Thyroid gland (tissue), 4 donors: ENCODE measurements at regions not wholly inside any gene's neighbourhood (a gene's known extent, or its start where the extent isn't known, plus 50 kb on each side); places are given as distances from the start of the nearest gene placed in this dataset.

ENCODE experiments used
- DNase-seq, 2 donors: peaks; one replicate each; pipeline ENCODE4 v3.0.0-alpha.2; 2019
- H3K27ac ChIP-seq, 3 donors: fragments of 200-600 bp; sonication (generic); 1 replicate in 2 of 3; 2 replicates in 1 of 3; pipeline ENCODE4 v1.5.1; 2016 to 2019; ENCODE audit warnings: mild to moderate bottlenecking in 1 of 3, moderate library complexity in 1 of 3
- H3K27me3 ChIP-seq: fragments of 200-600 bp; sonication (generic); one replicate; pipeline ENCODE4 v1.5.1; 2019
- H3K36me3 ChIP-seq, 2 donors: fragments of 200-600 bp; sonication (generic); one replicate each; pipeline ENCODE4 v1.5.1; 2016 to 2019
- H3K4me1 ChIP-seq, 2 donors: fragments of 200-600 bp; sonication (generic); one replicate each; pipeline ENCODE4 v1.5.1; 2017 to 2019
- H3K4me3 ChIP-seq, 3 donors: fragments of 200-600 bp; sonication (generic); replicated peaks in 1 of 3; 1 replicate in 2 of 3; 2 replicates in 1 of 3; pipeline ENCODE4 v1.5.1; 2016; ENCODE audit warnings: mild to moderate bottlenecking in 1 of 3
- H3K9me3 ChIP-seq: fragments of 200-600 bp; sonication (generic); one replicate; pipeline ENCODE4 v1.5.1; 2017
- POLR2A ChIP-seq, 2 donors: fragments of 450-650 bp; IDR thresholded peaks; one replicate each; pipeline ENCODE4 v1.6.1; 2017; ENCODE audit warnings: antibody characterized with exemption in 2 of 2, mild to moderate bottlenecking in 2 of 2, moderate library complexity in 1 of 2
- WGBS, 2 donors: methylation state at CpG; one replicate each; pipeline ENCODE4 v1.1.5; 2017; 5-methylcytosine and 5-hydroxymethylcytosine counted together
- intact Hi-C: fragments of 100-400 bp; cut with DNase I; formaldehyde crosslinking; loops from one replicate; pipeline ENCODE4 v1.15.1; 2023
- TF ChIP-seq, protein P1 (sequence below), 6 experiments: fragments of 200-600 bp in 3 of 6; fragments of 450-650 bp in 3 of 6; sonication (generic) in 3 of 6; IDR thresholded peaks; one replicate each; pipeline ENCODE4 v1.5.1; 2016 to 2019; ENCODE audit warnings: antibody characterized with exemption in 6 of 6, mild to moderate bottlenecking in 2 of 6, inconsistent platforms in 1 of 6, moderate library complexity in 1 of 6

DNA sequence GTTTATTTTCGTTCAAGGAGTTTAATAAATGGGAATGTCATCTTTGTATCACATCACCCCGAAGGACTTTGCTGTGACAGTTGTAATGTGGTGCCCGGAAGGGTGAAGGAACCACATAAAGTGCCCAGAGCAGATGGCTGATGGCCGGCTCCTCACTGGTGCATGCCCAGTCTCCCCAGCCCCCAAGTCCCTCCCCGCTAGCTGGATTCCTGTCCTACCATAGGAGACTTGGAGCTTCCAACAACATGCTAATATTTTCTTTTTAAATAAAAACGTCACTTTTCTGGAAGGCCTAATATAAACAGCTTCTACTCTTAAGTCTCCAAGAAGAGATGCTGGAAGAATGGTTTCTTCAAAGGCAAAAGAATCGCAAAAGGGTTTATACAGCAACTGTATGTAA lies 273.9 kb upstream of the LRTM1 start:
- WGBS, 2 donors: 77 to 85% methylated on average over 7 of the region's 7 CpGs
- no peaks in the 10 kb centered on the region for H3K36me3 ChIP-seq
- no peak for TF ChIP-seq POLR2A (IDR thresholded peaks at IDR 0.05)
- TF ChIP-seq, protein P1, sequence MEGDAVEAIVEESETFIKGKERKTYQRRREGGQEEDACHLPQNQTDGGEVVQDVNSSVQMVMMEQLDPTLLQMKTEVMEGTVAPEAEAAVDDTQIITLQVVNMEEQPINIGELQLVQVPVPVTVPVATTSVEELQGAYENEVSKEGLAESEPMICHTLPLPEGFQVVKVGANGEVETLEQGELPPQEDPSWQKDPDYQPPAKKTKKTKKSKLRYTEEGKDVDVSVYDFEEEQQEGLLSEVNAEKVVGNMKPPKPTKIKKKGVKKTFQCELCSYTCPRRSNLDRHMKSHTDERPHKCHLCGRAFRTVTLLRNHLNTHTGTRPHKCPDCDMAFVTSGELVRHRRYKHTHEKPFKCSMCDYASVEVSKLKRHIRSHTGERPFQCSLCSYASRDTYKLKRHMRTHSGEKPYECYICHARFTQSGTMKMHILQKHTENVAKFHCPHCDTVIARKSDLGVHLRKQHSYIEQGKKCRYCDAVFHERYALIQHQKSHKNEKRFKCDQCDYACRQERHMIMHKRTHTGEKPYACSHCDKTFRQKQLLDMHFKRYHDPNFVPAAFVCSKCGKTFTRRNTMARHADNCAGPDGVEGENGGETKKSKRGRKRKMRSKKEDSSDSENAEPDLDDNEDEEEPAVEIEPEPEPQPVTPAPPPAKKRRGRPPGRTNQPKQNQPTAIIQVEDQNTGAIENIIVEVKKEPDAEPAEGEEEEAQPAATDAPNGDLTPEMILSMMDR (IDR thresholded peaks at IDR 0.05): no peak
- H3K4me1 ChIP-seq: no peaks in the 10 kb centered on the region
- intact Hi-C loops: no loop called here
- no peaks in the 10 kb centered on the region for H3K9me3 ChIP-seq
- H3K27me3 ChIP-seq: no peaks in the 10 kb centered on the region
- DNase-seq: no peak
- H3K4me3 ChIP-seq: no peak overlapping the region
- no peak overlapping the region for H3K27ac ChIP-seq

DNA sequence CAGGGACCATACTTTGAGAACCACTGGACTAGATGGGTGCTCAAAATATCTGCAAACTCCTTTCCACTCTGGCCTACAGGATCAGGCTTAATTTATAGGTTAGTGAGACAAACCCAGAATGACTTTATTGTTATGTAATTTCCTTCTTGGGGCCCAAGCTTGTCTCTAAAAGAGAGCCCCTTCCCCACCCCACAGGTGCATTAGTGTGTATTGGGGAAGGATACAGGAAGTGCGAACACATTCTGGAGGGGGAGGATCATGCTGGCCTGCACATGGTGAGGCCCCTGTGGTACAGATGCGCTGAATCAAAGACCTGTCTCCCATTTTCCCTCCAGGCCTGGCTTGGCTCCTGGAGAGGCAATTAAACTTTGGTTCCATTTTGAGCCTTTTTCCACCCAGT lies 273.0 kb upstream of the LRTM1 start:
- Histone ChIP-seq H3K27me3 (no peaks in the 10 kb centered on the region), H3K4me3 (no peak overlapping the region), H3K27ac (no peak overlapping the region), H3K4me1 (no peaks in the 10 kb centered on the region), H3K36me3 (no peaks in the 10 kb centered on the region), H3K9me3 (no peaks in the 10 kb centered on the region)
- DNase-seq: no peak
- intact Hi-C loops: no loop called here
- whole genome bisulfite sequencing, 2 donors: 68 to 95% methylated on average over 2 of the region's 2 CpGs
- TF ChIP-seq POLR2A (IDR thresholded peaks at IDR 0.05): no peak
- TF ChIP-seq, protein P1 (IDR thresholded peaks at IDR 0.05): no peak

- no peak for TF ChIP-seq POLR2A (IDR thresholded peaks at IDR 0.05)
- TF ChIP-seq, protein P1 (IDR thresholded peaks at IDR 0.05): no peak
- Histone ChIP-seq H3K4me3 (no peak overlapping the region), H3K27me3 (no peaks in the 10 kb centered on the region), H3K36me3 (no peaks in the 10 kb centered on the region), H3K27ac (no peak overlapping the region), H3K4me1 (no peaks in the 10 kb centered on the region), H3K9me3 (no peaks in the 10 kb centered on the region)
- no peak for DNase-seq
- intact Hi-C loops: no loop called here
- 82 to 90% methylated on average over 4 of the region's 4 CpGs for WGBS, 2 donors
Observed at GRCh38 chr3:55198554-55198953, 270.7 kb upstream of the LRTM1 start.

GRCh38 chr3:55197021-55197420 lies 269.2 kb upstream of the LRTM1 start:
- no peaks in the 10 kb centered on the region for H3K9me3 ChIP-seq
- H3K4me1 ChIP-seq: no peaks in the 10 kb centered on the region
- 86 to 88% methylated on average over 2 of the region's 2 CpGs for WGBS, 2 donors
- H3K4me3 ChIP-seq: no peak overlapping the region
- H3K27ac ChIP-seq: no peak overlapping the region
- TF ChIP-seq, protein P1 (IDR thresholded peaks at IDR 0.05): no peak
- TF ChIP-seq POLR2A (IDR thresholded peaks at IDR 0.05): no peak
- H3K27me3 ChIP-seq: no peaks in the 10 kb centered on the region
- intact Hi-C loops: no loop called here
- no peaks in the 10 kb centered on the region for H3K36me3 ChIP-seq
- no peak for DNase-seq

- TF ChIP-seq, protein P1 (IDR thresholded peaks at IDR 0.05): no peak
- no peak for TF ChIP-seq POLR2A (IDR thresholded peaks at IDR 0.05)
- Histone ChIP-seq H3K9me3 (no peaks in the 10 kb centered on the region), H3K27ac (no peak overlapping the region), H3K4me3 (no peak overlapping the region), H3K36me3 (no peaks in the 10 kb centered on the region), H3K27me3 (no peaks in the 10 kb centered on the region), H3K4me1 (no peaks in the 10 kb centered on the region)
- WGBS, 2 donors: 87 to 91% methylated on average over 1 of the region's 1 CpG
- intact Hi-C loops: no loop called here
- DNase-seq: no peak
Observed at GRCh38 chr3:55196495-55196894, 268.6 kb upstream of the LRTM1 start.
